Fibroblast of skin of back (primary cell): ENCODE measurements at regions not wholly inside any gene's neighbourhood (a gene's known extent, or its start where the extent isn't known, plus 50 kb on each side); places are given as distances from the start of the nearest gene placed in this dataset.
A peak's percentile ranks its signal among the peaks of the same experiment; 100 is the strongest.

ENCODE experiments used
- DNase-seq: peaks from one replicate; pipeline ENCODE4 v3.0.0-alpha.2; 2013

- DNase-seq = peak; percentile 71
Measured at GRCh38 chr11:42524534-42525227, 787.1 kb upstream of the API5 start.

- no peak for DNase-seq
Measured at GRCh38 chr11:42526426-42526825, 785.4 kb upstream of the API5 start.

GRCh38 chr11:42528471-42528870, 783.3 kb upstream of the API5 start:
- no peak for DNase-seq

GRCh38 chr11:42528911-42529310, 782.9 kb upstream of the API5 start:
- no peak for DNase-seq

DNA sequence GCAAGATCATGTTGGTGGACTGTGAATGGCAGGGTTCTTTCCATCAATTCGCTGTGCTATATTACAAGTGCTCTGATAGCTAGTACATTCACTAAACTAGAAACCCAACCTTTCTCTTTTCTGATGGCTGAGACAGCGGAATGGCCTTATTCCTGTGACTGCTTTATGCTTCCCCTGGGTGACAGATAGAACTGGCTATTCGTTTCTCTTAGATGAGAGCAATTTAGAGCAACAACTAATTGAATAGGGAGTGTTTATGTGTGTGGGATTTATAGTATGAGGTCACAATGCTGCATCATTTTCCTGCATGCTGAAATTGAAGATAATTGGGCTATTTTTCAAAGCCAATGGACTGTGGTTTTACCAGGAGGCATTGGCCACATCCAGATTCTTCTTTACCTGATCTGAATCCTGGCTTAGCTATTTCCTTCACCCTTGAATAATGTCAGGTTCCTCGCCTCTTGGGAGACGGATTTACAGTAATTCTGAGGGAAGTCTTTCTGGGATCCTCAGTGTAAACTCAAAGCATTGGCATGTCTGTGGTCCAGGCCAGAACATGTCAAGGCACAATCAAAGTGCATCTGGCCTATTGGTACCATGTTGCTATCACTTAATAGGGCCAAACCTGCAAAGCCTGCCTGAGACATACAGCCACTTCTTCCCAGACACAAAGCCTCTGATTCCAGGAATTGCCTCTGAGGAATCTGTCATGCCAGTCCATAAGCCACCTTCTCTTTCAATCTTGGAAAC, 775.0 kb upstream of the API5 start:
- DNase-seq = no peak

GRCh38 chr11:42542336-42542735, 769.5 kb upstream of the API5 start:
- no peak for DNase-seq

DNA sequence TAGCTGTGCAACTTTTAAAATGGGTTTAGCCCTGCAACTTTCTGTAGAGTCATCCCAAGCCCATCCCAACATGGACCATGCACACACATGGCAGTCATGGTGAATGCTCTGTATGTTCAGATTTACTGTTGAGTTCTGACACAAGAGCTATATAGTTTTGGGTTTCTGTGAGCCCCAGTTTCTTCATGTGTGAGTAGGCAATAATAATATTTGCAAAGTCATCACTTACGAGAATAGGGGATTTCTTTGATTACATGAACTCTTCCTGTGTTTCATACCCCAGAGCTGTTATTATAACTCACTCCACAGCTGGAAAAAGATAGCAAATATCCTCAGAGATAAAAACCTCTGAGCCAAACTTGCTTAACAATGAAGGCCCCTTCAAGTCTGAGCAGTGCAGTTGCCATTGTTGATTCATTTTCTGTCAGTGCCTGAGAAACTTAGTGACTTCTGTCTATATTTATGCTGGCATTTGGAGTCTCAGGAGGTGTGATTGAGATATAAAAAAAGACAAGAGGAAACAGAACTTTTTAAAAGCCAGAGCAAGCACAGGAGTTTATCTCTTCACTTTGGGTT, 767.9 kb upstream of the API5 start:
- DNase-seq = no peak

DNA sequence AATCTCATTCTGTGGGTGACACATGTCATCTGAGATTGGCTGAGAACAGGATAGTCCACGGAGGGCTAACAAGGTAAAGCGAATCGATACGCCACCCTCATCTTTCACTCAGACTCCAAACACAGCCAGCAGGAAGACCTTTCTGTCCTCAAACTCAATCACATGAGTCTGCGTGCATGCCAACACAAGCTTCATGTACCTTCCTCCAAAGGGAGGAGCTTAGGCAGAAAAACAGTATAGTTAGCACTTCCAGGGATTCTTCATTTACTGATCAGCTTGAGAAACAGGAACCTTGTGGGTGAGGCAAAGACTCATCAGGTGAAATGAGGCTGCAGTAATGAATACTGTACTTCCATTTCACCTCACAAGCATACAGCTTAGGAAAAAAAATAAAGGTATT, 767.1 kb upstream of the API5 start:
- no peak for DNase-seq

DNA sequence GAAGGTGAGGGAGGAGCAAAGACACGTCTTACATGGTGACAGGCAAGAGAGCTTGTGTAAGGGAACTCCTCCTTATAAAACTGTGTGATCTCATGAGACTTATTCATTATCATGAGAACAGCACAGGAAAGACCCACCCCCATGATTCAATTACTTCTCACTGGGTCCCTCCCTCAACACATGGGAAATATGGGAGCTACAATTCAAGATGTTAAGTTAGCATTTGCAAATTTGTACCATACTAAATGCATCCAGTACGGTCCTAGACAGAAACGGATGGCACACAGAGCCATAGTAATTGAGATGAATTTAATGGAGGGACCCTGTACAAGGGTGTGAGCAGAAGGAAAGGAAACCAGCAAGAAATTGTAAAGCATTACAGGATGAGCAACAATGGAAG, 765.8 kb upstream of the API5 start:
- no peak for DNase-seq

GRCh38 chr11:42552786-42553185, 759.0 kb upstream of the API5 start:
- no peak for DNase-seq

- no peak for DNase-seq
Measured at GRCh38 chr11:42555190-42555589, 756.6 kb upstream of the API5 start.

DNA sequence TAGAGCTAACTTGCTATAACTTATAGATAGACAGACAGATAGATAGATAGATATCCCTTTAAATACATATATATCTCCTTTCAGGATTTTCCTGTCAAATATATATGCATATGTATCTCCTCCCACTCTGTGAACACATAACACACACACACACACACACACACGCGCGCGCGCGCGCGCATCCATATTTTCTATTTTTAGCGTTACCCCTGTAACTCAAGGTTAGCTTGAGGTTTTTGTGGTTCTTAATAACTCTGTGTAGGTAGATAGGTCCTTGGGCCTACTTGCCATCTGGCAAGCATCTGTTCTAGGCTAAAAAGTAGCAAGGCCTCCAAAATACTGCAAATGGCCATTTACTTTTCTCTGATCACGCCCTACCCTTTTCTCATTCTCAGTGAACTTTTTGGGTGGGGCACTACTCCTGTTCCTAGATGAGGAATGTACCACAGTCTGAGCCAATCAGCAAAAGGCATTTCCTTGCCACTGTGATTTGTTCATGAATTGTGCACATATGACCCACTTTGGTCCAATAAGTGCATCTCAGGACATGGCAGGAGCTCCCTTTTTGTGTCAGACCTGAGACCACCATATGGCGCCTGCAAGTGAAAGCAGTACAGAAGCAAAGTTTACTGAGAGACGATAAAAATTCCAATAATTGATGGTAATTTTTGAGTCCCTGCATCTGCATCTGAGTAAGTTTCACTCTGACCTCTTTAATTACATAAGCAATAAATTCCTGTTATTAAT, 740.5 kb upstream of the API5 start:
- DNase-seq = no peak

DNA sequence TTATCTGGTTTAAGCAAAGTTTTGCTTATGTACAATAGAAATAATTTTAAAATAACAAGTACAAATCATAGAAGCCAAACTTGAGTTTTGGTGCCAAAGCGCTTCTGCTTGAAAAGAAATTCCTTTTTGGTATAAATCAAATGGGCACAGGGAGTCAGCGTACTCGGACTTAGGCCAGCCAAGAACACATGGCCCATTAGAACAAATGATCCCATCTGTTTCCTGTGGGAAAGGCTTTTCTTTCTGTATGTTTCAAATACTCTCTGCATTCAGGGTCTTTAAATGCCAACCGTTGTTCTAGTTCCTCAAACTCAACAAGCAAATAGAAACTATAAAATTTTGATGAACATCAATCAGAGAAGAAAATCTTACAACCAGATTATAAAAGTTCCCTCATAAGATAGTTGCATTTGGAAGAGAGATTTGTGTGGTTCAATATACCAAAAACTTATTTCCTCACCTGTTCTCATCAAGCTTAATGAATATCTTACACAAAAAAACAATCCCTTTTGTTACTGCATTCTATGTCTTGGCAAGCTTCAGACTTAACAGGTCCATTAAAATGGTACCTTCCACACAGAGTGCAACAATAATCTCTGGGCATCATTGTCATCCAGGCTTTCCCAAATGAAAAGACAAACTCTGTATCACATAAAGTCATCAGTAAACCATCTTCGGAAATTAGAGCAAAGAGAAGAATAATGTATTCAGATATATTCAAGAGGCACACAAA, 739.8 kb upstream of the API5 start:
- no peak for DNase-seq

DNA sequence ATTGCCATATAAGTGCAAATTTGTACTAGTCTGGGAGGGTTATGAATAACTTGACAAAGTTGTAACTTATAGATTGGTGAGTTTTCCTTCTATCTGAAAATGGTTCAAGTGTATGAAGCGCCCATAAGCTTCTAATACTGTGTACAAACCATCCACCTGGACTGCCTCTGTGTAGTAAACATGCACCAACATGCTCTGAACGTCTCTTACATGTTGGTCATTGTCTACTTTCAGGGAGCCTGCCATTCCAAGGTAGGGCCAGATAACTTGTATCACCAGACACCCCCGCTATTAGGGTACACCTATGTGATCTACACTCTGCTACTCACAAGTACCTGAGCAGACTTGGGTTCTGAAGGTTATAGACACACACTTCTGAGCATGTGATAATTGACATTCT, 735.5 kb upstream of the API5 start:
- DNase-seq = no peak

DNA sequence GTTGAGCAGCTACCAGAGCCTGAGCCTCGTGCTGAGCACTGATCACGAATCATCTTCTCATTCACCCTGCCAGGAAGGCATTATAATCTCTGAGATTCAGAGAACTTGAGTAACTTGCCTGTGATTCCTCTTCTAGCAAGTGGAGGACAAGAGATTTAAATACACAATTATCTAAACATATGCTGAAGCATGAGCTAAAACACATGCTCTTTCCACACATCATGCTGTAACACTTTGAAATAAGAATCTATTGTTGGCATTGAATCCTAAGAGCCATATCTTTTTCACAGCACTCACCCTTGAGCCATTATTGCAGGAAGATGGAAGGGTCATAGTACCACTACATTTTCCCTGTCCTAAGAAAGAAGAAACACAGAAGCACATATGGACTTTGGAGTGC, 722.5 kb upstream of the API5 start:
- DNase-seq = no peak

DNA sequence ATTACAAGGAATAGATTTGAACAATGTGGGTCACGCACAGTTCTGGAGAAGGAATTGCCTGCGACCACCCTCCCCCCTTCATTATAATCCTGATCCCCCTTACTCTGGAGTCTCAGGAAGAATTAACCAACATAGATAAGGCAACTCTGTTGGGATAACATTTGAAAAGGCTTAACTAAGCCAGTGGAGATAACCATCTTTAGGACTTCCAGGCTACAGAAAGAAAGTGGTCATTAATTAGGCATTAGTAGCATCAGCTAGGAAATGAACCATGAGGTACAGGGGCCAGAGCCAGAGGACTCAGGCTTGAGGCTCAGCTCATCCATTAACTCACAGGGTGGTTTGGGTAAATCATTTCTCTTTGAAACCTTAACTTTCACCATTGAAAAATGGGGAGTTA, 720.0 kb upstream of the API5 start:
- DNase-seq = no peak

- no peak for DNase-seq
Measured at GRCh38 chr11:42593441-42593840, 718.4 kb upstream of the API5 start.

DNA sequence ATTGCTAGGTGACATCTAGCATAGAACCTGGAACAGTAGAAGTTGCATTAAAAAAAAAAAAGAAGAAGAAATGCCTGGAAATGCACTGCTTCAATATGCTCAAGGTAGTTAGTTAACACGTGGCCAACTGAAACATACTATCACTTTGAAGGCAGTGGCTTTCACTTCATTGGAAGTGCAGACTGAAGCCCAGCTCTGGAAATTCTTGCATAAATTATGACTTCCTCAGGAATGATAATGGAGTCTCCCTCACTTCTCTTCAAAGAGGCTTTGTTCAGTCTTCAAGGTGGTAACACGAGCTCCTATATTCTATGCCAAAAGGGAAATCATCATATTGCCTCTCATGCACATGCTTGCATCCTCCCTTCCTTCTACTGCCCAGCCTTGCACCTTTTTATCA, 715.9 kb upstream of the API5 start:
- DNase-seq = no peak

- no peak for DNase-seq
Measured at GRCh38 chr11:42596576-42597145, 715.1 kb upstream of the API5 start.

DNA sequence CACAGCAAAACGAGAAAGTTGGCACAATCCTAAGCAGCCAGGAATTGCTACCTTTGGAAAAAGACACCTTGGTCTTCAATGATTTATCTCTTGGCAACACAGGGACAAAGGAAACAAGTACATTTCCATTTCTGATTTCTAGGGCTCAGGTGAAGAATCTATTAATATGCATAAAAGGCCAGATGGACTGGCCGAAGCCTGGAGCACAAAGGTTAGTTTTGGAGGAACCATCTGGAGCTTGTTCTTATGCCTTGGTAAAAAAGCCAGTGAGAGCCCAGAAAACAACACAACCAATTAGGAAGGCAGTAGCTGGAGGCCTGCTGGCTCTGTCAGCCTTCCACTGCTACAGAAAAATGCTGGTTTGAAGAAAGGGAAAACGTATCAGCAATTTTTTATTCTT, 713.5 kb upstream of the API5 start:
- no peak for DNase-seq

- peak; percentile 12 for DNase-seq
Measured at GRCh38 chr11:42620796-42621195, 691.0 kb upstream of the API5 start.
